ENCODE measurements at regions not wholly inside any gene's neighbourhood (a gene's known extent, or its start where the extent isn't known, plus 50 kb on each side); places are given as distances from the start of the nearest gene placed in this dataset.

- TF ChIP-seq, protein P1, sequence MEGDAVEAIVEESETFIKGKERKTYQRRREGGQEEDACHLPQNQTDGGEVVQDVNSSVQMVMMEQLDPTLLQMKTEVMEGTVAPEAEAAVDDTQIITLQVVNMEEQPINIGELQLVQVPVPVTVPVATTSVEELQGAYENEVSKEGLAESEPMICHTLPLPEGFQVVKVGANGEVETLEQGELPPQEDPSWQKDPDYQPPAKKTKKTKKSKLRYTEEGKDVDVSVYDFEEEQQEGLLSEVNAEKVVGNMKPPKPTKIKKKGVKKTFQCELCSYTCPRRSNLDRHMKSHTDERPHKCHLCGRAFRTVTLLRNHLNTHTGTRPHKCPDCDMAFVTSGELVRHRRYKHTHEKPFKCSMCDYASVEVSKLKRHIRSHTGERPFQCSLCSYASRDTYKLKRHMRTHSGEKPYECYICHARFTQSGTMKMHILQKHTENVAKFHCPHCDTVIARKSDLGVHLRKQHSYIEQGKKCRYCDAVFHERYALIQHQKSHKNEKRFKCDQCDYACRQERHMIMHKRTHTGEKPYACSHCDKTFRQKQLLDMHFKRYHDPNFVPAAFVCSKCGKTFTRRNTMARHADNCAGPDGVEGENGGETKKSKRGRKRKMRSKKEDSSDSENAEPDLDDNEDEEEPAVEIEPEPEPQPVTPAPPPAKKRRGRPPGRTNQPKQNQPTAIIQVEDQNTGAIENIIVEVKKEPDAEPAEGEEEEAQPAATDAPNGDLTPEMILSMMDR (conservative IDR thresholded peaks at IDR 0.05; ENCODE audit: low read depth, low read length): no peak
- no peak for TF ChIP-seq EZH2phosphoT487 (IDR thresholded peaks at IDR 0.05; ENCODE audit: borderline replicate concordance, low read length)
These were observed 66.6 kb upstream of the WIPF1 start for GRCh38 chr2:174664084-174664759.

Measured in PC-3 (cell line).